ENCODE measurements at regions not wholly inside any gene's neighbourhood (a gene's known extent, or its start where the extent isn't known, plus 50 kb on each side); places are given as distances from the start of the nearest gene placed in this dataset.
"Not testable (repeated sequence)": the region's sequence is repeated elsewhere in the genome, so short reads cannot be mapped to it uniquely, and the experiment has no call there.

DNA sequence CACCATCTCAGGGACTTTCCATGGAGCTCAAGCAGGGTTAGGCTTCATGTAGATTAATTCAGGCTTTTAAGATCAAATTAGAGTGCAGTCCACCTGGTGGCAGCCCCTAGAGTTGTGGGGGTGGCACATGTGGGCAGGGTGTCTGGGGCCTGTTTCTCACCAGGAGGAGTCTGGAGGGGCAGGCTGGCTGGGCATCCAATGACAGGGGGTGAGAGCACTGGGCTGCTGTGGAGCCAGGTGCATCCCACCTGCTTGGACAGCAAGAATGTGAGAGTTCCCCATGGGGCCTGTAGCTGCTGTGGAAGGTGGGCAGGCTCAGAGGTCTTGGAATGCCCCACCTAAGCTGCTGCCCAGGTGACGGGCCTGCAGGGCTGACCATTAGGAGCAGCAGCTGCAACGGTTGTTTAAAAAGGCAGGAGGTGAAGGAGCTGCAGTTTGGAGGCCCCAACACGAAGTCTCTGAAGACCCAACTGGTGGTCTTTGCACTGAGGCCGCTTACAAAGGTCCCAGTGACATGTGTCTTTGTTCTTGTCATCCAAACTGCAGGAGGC, 686.3 kb upstream of the HS6ST1 start:
- DNase-seq: no peak

- no peak for DNase-seq
Observed at GRCh38 chr2:129006135-129006886, 687.6 kb upstream of the HS6ST1 start.

DNA sequence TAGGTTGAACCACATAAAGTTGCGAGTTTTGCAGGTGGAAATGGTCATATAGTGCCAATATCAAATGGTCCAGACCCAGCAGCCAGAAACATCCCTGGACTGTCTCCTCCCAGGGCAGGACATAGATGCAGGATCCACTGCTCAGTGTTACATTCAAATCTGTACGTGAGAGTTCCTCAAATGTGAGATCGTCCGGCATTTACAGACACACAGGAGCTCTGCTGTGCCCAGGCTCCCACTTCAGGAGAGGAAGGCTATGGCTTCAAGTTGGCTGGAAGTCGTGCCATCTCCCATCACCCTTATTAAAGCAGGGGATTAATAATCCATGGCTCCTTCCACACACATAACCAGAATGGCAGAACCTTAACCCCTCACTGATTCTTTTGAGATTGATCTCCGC, 688.2 kb upstream of the HS6ST1 start:
- DNase-seq: no peak

DNA sequence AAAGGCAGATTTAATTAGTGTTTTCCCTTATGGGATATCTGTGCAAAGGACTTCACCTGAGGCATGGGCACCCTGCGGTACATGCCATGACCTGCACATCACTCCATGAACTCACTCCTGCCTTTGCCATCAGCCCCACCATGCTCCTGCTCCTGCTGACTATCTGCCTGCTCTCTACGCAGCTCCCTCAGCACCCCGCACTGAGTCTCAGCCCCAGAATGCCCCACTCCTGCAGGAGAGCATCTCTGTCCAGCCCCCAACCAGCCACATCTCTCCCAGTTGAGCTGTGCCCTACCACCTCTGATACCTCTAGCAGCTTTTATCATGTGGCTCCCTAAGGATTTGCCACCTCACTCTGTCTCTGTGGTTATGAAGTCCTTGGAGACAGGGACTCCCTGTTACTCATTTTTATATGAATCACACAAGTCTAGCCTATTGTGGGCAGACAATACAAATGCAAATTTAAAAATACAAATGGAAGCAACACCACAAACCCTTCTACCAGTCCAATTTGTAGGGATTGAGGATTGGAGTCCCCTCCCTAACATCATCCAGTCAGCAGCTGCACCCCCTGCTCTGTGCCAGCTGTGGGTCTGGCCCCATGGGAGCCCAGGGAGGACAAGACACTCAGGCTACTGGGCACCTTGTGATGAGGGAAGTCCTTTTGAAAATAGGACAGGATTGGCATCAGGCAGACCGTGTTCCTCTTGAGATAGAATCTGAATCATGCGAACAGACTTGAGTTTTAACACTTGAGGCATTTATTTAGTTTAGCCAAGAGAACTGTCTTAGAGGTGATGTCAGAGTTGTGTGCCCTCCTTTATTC, 689.6 kb upstream of the HS6ST1 start:
- no peak for DNase-seq

GRCh38 chr2:129008881-129009554, 690.4 kb upstream of the HS6ST1 start:
- DNase-seq: no peak

DNA sequence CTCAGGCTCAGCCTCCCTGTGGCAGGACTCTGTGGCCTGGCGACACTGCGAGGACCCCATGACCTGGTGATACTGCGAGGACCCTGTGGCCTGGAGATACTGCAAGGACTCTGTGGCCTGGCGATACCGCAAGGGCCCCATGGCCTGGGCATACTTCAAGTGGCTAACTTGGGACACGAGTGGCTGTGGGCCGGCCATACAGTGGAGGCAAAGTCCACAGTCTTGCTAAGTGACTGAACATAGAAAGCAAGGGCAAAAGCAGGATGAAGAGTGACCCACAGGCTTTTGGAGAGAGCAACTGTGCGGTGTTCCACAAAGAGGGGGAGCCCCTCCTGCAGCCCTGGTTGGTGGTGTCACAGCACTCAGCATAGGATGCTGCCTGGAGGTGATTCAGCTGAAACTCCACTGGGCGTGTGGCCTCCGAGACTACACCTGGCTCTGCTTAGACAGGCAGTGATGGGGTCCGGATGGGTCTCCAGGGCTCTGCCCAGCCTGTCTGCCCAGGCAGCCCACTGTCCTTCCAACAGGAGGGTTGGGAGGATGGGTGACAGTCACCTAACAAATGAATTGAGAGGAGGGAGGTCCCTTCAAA, 691.0 kb upstream of the HS6ST1 start:
- DNase-seq: no peak

GRCh38 chr2:129010262-129010661, 691.6 kb upstream of the HS6ST1 start:
- DNase-seq: no peak

GRCh38 chr2:129011466-129012061, 692.9 kb upstream of the HS6ST1 start:
- no peak for DNase-seq

GRCh38 chr2:129014432-129014831, 695.8 kb upstream of the HS6ST1 start:
- DNase-seq: no peak

DNA sequence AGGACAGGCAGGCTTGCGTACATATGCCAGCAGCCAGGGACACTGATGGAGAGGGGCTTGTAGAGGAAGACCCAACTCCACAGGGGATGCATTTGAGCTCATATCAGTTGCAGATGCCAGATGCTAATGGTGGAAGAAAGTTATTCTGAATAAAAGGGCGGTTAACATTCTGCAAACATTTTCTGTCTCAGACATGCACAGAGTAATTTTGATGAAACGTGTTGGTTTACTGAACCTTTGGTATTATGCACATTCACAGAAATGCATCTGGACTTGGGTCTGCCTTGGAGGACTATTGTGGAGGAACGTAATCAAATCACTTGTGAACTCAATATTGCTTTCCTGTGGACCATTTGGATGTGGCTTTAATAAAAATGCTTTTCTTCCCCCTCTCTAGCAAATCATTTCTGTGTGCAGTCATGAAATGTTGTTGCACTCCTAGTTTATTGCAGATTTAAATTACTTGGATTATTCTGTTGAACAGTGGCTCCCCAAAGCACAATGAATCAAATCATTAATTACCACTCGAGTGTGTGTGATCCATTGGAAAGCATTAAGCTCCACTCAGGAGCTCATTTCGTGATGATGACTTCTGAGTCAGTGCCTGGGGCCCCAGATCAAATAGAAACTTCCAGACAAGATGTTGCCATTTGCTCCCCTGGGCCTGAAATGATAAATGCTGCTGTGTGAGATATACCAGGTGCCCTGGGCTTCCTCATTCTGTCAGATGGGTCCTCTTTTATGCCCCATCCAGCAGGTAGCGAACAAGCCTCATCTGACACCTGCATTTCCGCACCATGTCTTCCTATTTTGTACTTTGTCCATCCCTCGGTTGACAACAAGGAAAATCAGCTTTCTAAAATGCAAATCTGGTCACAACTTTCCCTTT, 697.0 kb upstream of the HS6ST1 start:
- DNase-seq: no peak

DNA sequence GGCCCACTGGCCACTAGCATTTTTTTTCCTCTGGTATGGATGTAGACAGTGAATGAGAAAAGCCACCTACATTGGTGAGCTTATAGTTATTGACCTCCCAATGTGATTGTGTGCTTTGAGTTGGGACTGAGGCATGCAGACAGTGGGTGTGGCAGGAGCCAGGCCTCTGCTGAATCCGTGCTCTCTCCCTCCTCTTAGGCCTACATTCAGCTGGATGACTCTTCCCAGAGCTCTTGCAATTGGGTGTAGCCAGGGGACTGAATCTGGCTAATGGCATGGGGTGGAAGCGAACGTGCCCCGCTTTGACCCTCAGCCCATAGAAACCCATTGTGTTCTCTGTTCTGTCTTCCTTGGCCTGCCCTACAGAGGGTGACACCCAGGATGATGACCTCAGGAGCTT, 698.3 kb upstream of the HS6ST1 start:
- no peak for DNase-seq

DNA sequence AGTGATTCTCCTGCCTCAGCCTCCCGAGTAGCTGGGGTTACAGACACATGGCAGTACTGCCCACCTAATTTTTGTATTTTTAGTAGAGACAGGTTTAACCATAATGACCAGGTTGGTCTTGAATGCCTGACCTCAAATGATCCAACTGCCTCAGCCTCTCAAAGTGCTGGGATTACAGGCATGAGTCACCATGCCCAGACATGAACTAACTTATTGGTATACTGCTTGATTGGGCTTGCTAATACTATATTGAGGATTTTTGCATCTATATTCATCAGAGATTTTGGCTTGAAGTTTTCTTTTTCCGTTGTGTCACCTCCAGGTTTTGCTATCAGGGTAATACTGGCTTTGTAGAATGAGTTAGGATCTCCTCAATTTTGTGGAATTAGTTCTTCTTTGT, 706.1 kb upstream of the HS6ST1 start:
- DNase-seq: no peak

DNA sequence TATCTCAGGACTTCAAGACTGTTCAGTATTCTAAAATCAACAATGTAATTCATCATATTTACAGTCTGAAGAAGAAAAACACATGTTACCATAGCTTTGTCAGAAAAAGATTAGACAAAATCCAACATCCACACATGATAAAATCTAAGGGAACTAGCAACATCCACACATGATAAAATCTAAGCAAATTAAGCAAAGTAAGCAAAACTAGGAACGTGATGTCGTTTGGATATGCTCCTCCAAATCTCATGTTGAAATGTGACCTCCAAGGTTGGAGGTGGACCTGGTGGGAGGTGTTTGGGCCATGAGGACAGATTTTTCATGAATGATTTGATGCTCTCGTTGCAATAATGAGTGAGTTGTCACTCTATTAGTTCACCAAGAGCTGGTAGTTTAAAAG, 717.3 kb upstream of the HS6ST1 start:
- DNase-seq: no peak

DNA sequence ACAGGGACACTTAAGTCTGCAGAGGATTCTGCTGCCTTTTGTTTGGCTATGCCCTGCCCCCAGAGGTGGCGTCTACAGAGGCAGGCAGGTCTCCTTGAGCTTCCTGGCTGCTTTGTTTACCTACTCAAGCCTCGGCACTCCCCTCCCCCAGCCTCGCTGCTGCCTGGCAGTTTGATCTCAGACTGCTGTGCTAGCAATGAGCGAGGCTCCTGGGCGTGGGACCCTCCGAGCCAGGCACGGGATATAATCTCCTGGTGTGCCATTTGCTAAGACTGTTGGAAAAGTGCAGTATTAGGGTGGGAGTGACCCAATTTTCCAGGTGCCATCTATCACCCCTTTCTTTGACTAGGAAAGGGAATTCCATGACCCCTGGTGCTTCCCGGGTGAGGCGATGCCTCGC, 725.0 kb upstream of the HS6ST1 start:
- DNase-seq: not testable (repeated sequence)

- DNase-seq: not testable (repeated sequence)
Observed at GRCh38 chr2:129046475-129046874, 727.8 kb upstream of the HS6ST1 start.

GRCh38 chr2:129050101-129050500, 731.4 kb upstream of the HS6ST1 start:
- DNase-seq: no peak

DNA sequence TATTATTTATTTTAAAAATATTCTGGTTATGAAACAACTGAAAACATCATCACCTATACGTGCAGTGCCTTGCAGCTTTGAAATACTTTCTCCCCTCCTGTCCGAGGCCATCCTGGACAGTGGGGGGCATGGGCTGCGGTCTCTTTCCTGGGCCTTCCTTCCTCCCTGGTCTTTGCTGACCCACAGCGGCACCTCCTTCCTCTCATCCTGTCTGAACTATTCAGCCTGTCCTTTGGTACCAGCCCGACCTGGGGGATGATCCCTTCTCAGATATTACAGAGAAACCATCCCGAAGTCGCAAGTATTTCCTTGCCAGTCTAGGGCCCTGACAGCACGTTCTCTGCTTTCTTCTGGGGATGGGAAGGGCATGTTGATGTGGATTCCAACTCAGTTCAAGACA, 736.6 kb upstream of the HS6ST1 start:
- DNase-seq: no peak

DNA sequence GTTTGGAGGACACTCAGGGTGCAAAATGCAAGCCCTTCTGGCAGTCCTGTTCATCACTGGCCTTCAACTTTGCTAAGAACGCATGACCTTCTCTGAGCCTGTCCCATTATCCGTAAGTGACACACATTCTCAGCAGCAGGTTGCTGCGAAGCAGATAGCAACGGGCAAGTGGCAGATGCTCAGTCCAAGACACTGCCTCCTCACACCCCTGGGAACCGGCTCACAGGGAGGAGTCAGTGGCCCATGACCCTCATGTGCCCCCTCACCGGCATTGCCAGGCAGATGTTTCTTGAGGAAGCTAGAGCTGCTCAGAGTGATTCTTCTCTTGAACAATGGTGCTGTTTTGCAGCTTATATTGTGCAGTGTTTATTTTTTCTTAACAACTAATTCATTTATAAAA, 737.2 kb upstream of the HS6ST1 start:
- no peak for DNase-seq

DNA sequence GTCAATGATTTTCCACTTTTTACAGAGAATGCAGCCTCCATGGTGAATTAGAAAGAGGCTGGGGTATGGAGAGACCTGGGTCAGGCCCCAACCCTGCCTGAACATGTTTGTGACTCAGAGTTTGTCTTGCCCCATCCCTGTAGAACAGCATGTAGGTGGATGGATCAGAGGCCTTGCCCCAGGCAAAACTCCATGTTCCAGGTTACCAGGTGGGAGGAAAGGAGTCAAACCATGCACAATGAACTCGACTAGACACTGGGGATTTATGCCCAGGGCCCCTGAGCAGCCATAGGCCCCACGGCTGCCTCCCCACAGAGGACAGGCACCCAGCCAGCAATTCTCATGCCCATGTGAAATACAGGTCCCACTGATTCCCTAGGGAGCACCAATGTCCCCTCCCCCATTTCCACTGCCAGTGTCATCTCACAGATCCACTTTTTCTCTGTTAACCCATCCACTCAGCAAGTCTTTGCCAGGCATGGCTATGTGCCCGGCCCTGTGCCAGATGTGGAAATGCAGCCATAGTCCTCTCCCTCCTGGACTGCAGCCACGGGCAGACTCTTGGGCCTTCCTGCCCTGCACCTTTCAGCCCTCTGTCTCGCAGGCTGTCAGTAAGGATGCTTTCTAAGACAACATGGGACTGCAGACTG, 737.8 kb upstream of the HS6ST1 start:
- no peak for DNase-seq

- no peak for DNase-seq
Observed at GRCh38 chr2:129056959-129057317, 738.3 kb upstream of the HS6ST1 start.

DNA sequence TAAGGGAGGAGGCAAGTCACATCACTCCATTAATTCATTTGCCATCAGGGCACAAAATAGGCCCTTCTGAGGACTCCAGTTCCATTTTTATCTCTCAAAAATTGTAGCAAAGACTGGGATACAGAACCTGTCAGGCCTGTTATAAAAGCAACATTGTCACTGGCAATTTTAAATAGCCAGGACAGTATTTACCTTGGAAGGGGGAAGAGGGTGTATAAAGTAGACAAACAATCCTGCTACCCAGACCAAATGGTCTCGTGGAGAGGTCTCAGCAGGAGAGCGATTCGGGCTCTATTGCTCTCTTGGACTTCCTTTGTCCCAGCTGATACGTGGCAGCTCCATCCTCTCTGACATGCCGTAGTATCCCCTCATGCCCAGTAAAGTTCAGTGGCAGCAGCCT, 740.3 kb upstream of the HS6ST1 start:
- DNase-seq: no peak

Data from 8988T (cell line).